ENCODE measurements at regions not wholly inside any gene's neighbourhood (a gene's known extent, or its start where the extent isn't known, plus 50 kb on each side); places are given as distances from the start of the nearest gene placed in this dataset.

DNA sequence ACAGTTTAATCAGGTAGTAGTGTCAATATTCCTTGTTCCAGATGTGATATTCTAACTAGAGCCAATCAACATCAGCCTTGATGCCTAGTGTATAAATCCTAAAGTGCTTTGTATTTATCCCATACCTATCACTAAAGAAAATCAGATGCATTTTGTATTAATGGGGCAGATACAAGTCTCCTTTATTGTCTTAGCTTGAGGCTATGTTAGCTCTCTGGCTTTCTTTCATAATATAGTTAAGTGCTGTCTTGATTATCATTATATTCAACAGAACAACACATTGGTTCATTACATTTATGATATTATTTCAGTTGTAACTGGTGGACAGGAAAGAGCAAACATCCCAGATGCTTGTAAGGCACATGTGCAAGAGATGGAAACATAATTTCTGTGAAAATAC is 338.8 kb downstream of the PLA2G4A start:
- Mint-ChIP-seq H3K27me3 (ENCODE audit: low read depth, poor library complexity) (no peaks in the 10 kb centered on the region), H3K27ac (no peak overlapping the region), H3K9me3 (peaks cover 9% of the 10 kb centered on the region), H3K4me3 (no peak overlapping the region), H3K36me3 (ENCODE audit: low read depth) (no peaks in the 10 kb centered on the region), H3K4me1 (no peaks in the 10 kb centered on the region)
- TF ChIP-seq CTCF (IDR thresholded peaks at IDR 0.05), result no peak
- no peak for DNase-seq

- TF ChIP-seq CTCF (IDR thresholded peaks at IDR 0.05), result no peak
- Mint-ChIP-seq H3K27ac (no peak overlapping the region), H3K27me3 (ENCODE audit: low read depth, poor library complexity) (no peaks in the 10 kb centered on the region), H3K4me3 (no peak overlapping the region), H3K9me3 (peaks cover 12% of the 10 kb centered on the region), H3K4me1 (no peaks in the 10 kb centered on the region), H3K36me3 (ENCODE audit: low read depth) (no peaks in the 10 kb centered on the region)
- no peak for DNase-seq
Measured at GRCh38 chr1:187168297-187168696, 339.5 kb downstream of the PLA2G4A start.

- DNase-seq, result no peak
- Mint-ChIP-seq H3K9me3 (peaks cover 30% of the 10 kb centered on the region), H3K27me3 (ENCODE audit: low read depth, poor library complexity) (no peaks in the 10 kb centered on the region), H3K4me3 (no peak overlapping the region), H3K27ac (no peak overlapping the region), H3K4me1 (peaks cover 5% of the 10 kb centered on the region), H3K36me3 (ENCODE audit: low read depth) (no peaks in the 10 kb centered on the region)
- TF ChIP-seq CTCF (IDR thresholded peaks at IDR 0.05), result no peak
Measured at GRCh38 chr1:187185389-187185788, 356.6 kb downstream of the PLA2G4A start.

GRCh38 chr1:187197685-187198084 is 368.9 kb downstream of the PLA2G4A start:
- DNase-seq, result no peak
- Mint-ChIP-seq H3K27ac (no peak overlapping the region), H3K4me1 (no peaks in the 10 kb centered on the region), H3K9me3 (peaks cover 14% of the 10 kb centered on the region), H3K36me3 (ENCODE audit: low read depth) (no peaks in the 10 kb centered on the region), H3K4me3 (no peak overlapping the region), H3K27me3 (ENCODE audit: low read depth, poor library complexity) (no peaks in the 10 kb centered on the region)
- no peak for TF ChIP-seq CTCF (IDR thresholded peaks at IDR 0.05)

GRCh38 chr1:187203257-187203656 is 374.5 kb downstream of the PLA2G4A start:
- H3K36me3 Mint-ChIP-seq (ENCODE audit: low read depth), result no peaks in the 10 kb centered on the region
- TF ChIP-seq CTCF (IDR thresholded peaks at IDR 0.05), result no peak

DNA sequence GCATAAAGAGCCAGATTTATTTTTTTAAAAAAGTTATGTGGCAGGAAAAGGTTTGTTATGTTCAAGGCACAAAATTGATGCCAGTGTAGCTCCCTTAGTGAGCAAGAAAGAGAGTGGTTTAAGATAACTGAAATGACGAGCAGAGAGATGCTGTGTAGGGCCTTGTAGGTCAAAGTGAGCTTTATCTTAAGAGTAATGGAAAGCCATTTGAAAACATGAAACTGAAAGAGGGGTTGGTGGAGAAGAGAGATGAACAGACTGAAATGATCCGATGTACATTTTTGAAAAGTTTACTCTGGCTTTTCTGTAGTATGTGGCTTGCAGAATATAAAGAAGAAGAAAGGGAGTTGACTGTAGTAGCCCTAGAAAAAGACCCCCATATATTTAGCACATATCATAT is 383.6 kb downstream of the PLA2G4A start:
- no peaks in the 10 kb centered on the region for H3K36me3 Mint-ChIP-seq (ENCODE audit: low read depth)
- TF ChIP-seq CTCF (IDR thresholded peaks at IDR 0.05), result no peak
- H3K27ac Mint-ChIP-seq, result no peak overlapping the region
- H3K27me3 Mint-ChIP-seq (ENCODE audit: low read depth, poor library complexity), result peaks cover 3% of the 10 kb centered on the region
- no peak overlapping the region for H3K4me3 Mint-ChIP-seq
- DNase-seq, result no peak
- no peaks in the 10 kb centered on the region for H3K4me1 Mint-ChIP-seq
- H3K9me3 Mint-ChIP-seq, result peaks cover 5% of the 10 kb centered on the region

More at GRCh38 chr1:187203257-187203656, 374.5 kb downstream of the PLA2G4A start:
- Mint-ChIP-seq H3K27me3 (ENCODE audit: low read depth, poor library complexity) (peaks cover 3% of the 10 kb centered on the region), H3K9me3 (no peaks in the 10 kb centered on the region), H3K4me3 (no peak overlapping the region), H3K4me1 (no peaks in the 10 kb centered on the region), H3K27ac (no peak overlapping the region)
- no peak for DNase-seq

Measured in nephron progenitor cell (in vitro differentiated cells).